GM12878 (cell line): ENCODE measurements at regions not wholly inside any gene's neighbourhood (a gene's known extent, or its start where the extent isn't known, plus 50 kb on each side); places are given as distances from the start of the nearest gene placed in this dataset.

Experiments used
- ATAC-seq: fragments of 200-7000 bp; cut with Tn5 transposase; 3 replicates; pipeline ENCODE4 v1.9.1; 2020; ENCODE audit warnings: mild to moderate bottlenecking, moderate library complexity
- BruUV-seq: library from RNA; stranded (reverse); fragments of 400-500 nt; replicated peaks from 2 replicates; lab custom pipeline; 2021; lab: Mats Ljungman, UMichigan
- CTCF ChIA-PET: fragments of 300-600 bp; sonication (Branson Sonifier 250); formaldehyde crosslinking; extraction: SDS; loops from one replicate; lab custom pipeline; 2021; ENCODE audit warnings: inconsistent platforms; lab: Yijun Ruan, JAX
- POLR2A ChIA-PET: fragments of 350-600 bp; formaldehyde crosslinking; extraction: SDS; loops from one replicate; lab custom pipeline; 2021; ENCODE audit warnings: inconsistent platforms; lab: Charles Lee
- RAD21 ChIA-PET: fragments of 300-600 bp; sonication (Branson Sonifier 250); formaldehyde crosslinking; loops from one replicate; lab custom pipeline; 2023; ENCODE audit warnings: antibody characterized with exemption; ENCODE audit not compliant: unreplicated experiment; lab: Charles Lee
- SMC1A ChIA-PET: fragments of 300-600 bp; sonication (Branson Sonifier 250); formaldehyde crosslinking; loops from one replicate; lab custom pipeline; 2023; ENCODE audit not compliant: unreplicated experiment, uncharacterized antibody; lab: Charles Lee
- DNase-seq: peaks from one replicate; pipeline ENCODE4 v3.0.0-alpha.2; 2011; ENCODE audit warnings: low read depth, low spot score
- FAIRE-seq: peaks from 3 replicates; lab custom pipeline; 2011; peaks lifted over from hg19 to GRCh38; lab: Jason Lieb, UNC
- H2AFZ ChIP-seq: 2 replicates; pipeline ENCODE4 v1.6.0; 2011; ENCODE audit warnings: low read depth, low read length, control low read depth; ENCODE audit not compliant: control insufficient read depth
- H3K27ac ChIP-seq: 2 replicates; pipeline ENCODE4 v1.5.1; 2011; ENCODE audit warnings: control low read depth; ENCODE audit not compliant: control insufficient read depth, insufficient read depth
- H3K27me3 ChIP-seq, 2 experiments: replicated peaks in 1 of 2; 2 replicates each; pipeline versions ENCODE4 v1.6.0 to v1.6.1; 2011; ENCODE audit warnings: low read length in 1 of 2; ENCODE audit not compliant: control insufficient read depth in 2 of 2, insufficient read depth in 2 of 2
- H3K36me3 ChIP-seq, 2 experiments: 2 replicates each; pipeline ENCODE4 v1.5.1; 2011; ENCODE audit warnings: low read length in 1 of 2; ENCODE audit not compliant: control insufficient read depth in 2 of 2, insufficient read depth in 2 of 2
- H3K4me1 ChIP-seq: 2 replicates; pipeline ENCODE4 v1.6.1; 2011; ENCODE audit warnings: mild to moderate bottlenecking, low read length, moderate library complexity, mixed read lengths; ENCODE audit not compliant: control insufficient read depth, insufficient read depth
- H3K4me2 ChIP-seq: 2 replicates; pipeline ENCODE4 v1.6.0; 2011; ENCODE audit warnings: control low read depth; ENCODE audit not compliant: control insufficient read depth, insufficient read depth
- H3K4me3 ChIP-seq: fragments of 200-600 bp; sonication (generic); 2 replicates; pipeline ENCODE4 v1.5.1; 2016
- H3K79me2 ChIP-seq: 2 replicates; pipeline ENCODE4 v1.6.0; 2011; ENCODE audit warnings: low read length; ENCODE audit not compliant: control insufficient read depth, insufficient read depth
- H3K9ac ChIP-seq: 2 replicates; pipeline ENCODE4 v1.8.0; 2011; ENCODE audit warnings: low read length, control low read depth, mixed read lengths; ENCODE audit not compliant: control insufficient read depth, insufficient read depth
- H3K9me3 ChIP-seq: replicated peaks from 3 replicates; pipeline ENCODE4 v1.5.1; 2011; ENCODE audit warnings: mild to moderate bottlenecking, low read length; ENCODE audit not compliant: control insufficient read depth, insufficient read depth
- H4K20me1 ChIP-seq: 2 replicates; pipeline ENCODE4 v1.6.0; 2011; ENCODE audit not compliant: control insufficient read depth, insufficient read depth
- BACH1 ChIP-seq: fragments of 450-650 bp; IDR thresholded peaks from 2 replicates; pipeline ENCODE4 v1.6.1; 2017; ENCODE audit warnings: mild to moderate bottlenecking, borderline replicate concordance
- BMI1 ChIP-seq: fragments of 450-650 bp; IDR thresholded peaks from 2 replicates; pipeline ENCODE4 v1.6.1; 2016; ENCODE audit warnings: mild to moderate bottlenecking, moderate library complexity, borderline replicate concordance
- CEBPZ ChIP-seq: fragments of 150-350 bp; IDR thresholded peaks from 2 replicates; pipeline ENCODE4 v1.6.1; 2016; ENCODE audit warnings: low read depth, low read length
- ESRRA ChIP-seq: IDR thresholded peaks from 2 replicates; pipeline ENCODE4 v1.6.1; 2012; ENCODE audit warnings: mild to moderate bottlenecking, low read length, improper control_type of control experiment
- ETV6 ChIP-seq, 2 experiments: fragments of 450-650 bp in 1 of 2; IDR thresholded peaks in 1 of 2; conservative IDR thresholded peaks in 1 of 2; 2 replicates each; pipeline ENCODE4 v1.6.1; 2014; ENCODE audit warnings: antibody characterized with exemption in 1 of 2, borderline replicate concordance in 1 of 2, low read depth in 1 of 2, mild to moderate bottlenecking in 1 of 2, moderate library complexity in 1 of 2
- FOXK2 ChIP-seq: fragments of 450-650 bp; IDR thresholded peaks from 2 replicates; pipeline ENCODE4 v1.6.1; 2017; ENCODE audit warnings: mild to moderate bottlenecking, moderate library complexity
- NRF1 ChIP-seq: conservative IDR thresholded peaks from 2 replicates; pipeline ENCODE4 v1.6.1; 2011; ENCODE audit warnings: mild to moderate bottlenecking, low read depth, low read length, improper control_type of control experiment
- POLR2AphosphoS5 ChIP-seq: IDR thresholded peaks from 2 replicates; pipeline ENCODE4 v1.6.1; 2011; ENCODE audit warnings: mild to moderate bottlenecking, low read length, inconsistent platforms
- POU2F2 ChIP-seq: IDR thresholded peaks from 3 replicates; pipeline ENCODE4 v1.6.1; 2011; ENCODE audit warnings: low read depth, mild to moderate bottlenecking, low read length, borderline replicate concordance
- SMC3 ChIP-seq: IDR thresholded peaks from 2 replicates; pipeline ENCODE4 v1.6.1; 2011; ENCODE audit warnings: low read length, improper control_type of control experiment, borderline replicate concordance
- SREBF2 ChIP-seq: IDR thresholded peaks from 2 replicates; pipeline ENCODE4 v1.6.1; 2012; ENCODE audit warnings: mild to moderate bottlenecking, low read length
- SRF ChIP-seq, 2 experiments: IDR thresholded peaks; 2 replicates each; pipeline ENCODE4 v1.6.1; 2011; ENCODE audit warnings: low read depth in 2 of 2, low read length in 2 of 2, mild to moderate bottlenecking in 1 of 2, moderate library complexity in 1 of 2
- ZNF207 ChIP-seq: fragments of 450-650 bp; IDR thresholded peaks from 2 replicates; pipeline ENCODE4 v1.6.1; 2014; ENCODE audit warnings: antibody characterized with exemption, mild to moderate bottlenecking, borderline replicate concordance
- ZNF622 ChIP-seq: fragments of 450-650 bp; IDR thresholded peaks from 2 replicates; pipeline ENCODE4 v1.6.1; 2017; ENCODE audit warnings: mild to moderate bottlenecking, inconsistent platforms
- WGBS: methylation state at CpG from one replicate; pipeline ENCODE4 v1.1.6; 2016; ENCODE audit warnings: low lambda C conversion rate; ENCODE audit not compliant: insufficient replicate concordance, insufficient coverage; ENCODE audit errors: missing lambda C conversion rate; 5-methylcytosine and 5-hydroxymethylcytosine counted together
- in situ Hi-C: fragments of 300-500 bp; cut with MboI; formaldehyde crosslinking; loops from 9 replicates; pipeline ENCODE4 v1.14.3; 2018; ENCODE audit warnings: mixed read lengths
- intact Hi-C: fragments of 100-400 bp; cut with micrococcal nuclease; formaldehyde crosslinking; loops from one replicate; pipeline ENCODE4 v1.14.2; 2022; ENCODE audit not compliant: unreplicated experiment
- TF ChIP-seq, protein P1 (sequence below): fragments of 450-650 bp; IDR thresholded peaks from 2 replicates; pipeline ENCODE4 v1.6.1; 2017; ENCODE audit warnings: antibody characterized with exemption, mild to moderate bottlenecking, moderate library complexity
- TF ChIP-seq, protein P2 (sequence below): IDR thresholded peaks from 2 replicates; pipeline ENCODE4 v1.6.1; 2011; ENCODE audit warnings: low read depth, low read length, improper control_type of control experiment, borderline replicate concordance
- TF ChIP-seq, protein P3 (sequence below): IDR thresholded peaks from 2 replicates; pipeline ENCODE4 v1.6.1; 2012; ENCODE audit warnings: low read depth, low read length, improper control_type of control experiment

DNA sequence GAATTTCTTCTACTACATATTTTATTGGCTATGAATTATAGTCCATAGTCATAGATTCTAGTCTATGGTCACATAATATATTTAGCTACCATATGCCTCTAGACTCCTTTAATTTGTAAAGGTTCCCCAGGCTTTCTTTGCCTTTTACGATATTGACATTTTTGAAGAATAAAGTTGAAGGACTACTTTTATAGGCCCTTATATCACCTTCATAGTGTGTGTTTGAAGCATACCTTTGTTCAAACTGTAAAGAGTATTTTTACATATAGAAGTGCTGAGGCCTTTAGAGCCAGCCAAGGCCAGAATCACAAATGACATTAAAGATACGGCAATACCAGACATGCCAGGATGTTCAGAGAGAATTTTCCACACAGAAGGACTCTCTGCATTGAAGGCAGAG is 147.0 kb downstream of the GABRG2 start:
- no peak overlapping the region for H3K4me3 ChIP-seq
- in situ Hi-C loops (no loop called here), intact Hi-C loops (no loop called here)
- POLR2A ChIA-PET: no interaction called here
- no peak overlapping the region for H3K4me2 ChIP-seq
- no peaks in the 10 kb centered on the region for H3K27me3 ChIP-seq
- no peaks in the 10 kb centered on the region for H3K79me2 ChIP-seq
- no peak overlapping the region for H3K9ac ChIP-seq
- no peak overlapping the region for H3K27ac ChIP-seq
- H3K4me1 ChIP-seq: no peaks in the 10 kb centered on the region
- no peaks in the 10 kb centered on the region for H3K9me3 ChIP-seq
- DNase-seq (no peak), FAIRE-seq (no peak), ATAC-seq (no peak)
- no peaks in the 10 kb centered on the region for H4K20me1 ChIP-seq
- WGBS: 31% methylated on average over 2 of the region's 2 CpGs
- BruUV-seq: no TSS peak
- SMC1A ChIA-PET: no interaction called here
- no peaks in the 10 kb centered on the region for H3K36me3 ChIP-seq
- no peak overlapping the region for H2AFZ ChIP-seq
- CTCF ChIA-PET: no interaction called here
- RAD21 ChIA-PET: no interaction called here
- no peak for TF ChIP-seq ZNF622
- no peak for TF ChIP-seq SRF (IDR thresholded peaks at IDR 0.05; ENCODE audit: low read depth in 2 of 2, low read length in 2 of 2)
- TF ChIP-seq, protein P1, sequence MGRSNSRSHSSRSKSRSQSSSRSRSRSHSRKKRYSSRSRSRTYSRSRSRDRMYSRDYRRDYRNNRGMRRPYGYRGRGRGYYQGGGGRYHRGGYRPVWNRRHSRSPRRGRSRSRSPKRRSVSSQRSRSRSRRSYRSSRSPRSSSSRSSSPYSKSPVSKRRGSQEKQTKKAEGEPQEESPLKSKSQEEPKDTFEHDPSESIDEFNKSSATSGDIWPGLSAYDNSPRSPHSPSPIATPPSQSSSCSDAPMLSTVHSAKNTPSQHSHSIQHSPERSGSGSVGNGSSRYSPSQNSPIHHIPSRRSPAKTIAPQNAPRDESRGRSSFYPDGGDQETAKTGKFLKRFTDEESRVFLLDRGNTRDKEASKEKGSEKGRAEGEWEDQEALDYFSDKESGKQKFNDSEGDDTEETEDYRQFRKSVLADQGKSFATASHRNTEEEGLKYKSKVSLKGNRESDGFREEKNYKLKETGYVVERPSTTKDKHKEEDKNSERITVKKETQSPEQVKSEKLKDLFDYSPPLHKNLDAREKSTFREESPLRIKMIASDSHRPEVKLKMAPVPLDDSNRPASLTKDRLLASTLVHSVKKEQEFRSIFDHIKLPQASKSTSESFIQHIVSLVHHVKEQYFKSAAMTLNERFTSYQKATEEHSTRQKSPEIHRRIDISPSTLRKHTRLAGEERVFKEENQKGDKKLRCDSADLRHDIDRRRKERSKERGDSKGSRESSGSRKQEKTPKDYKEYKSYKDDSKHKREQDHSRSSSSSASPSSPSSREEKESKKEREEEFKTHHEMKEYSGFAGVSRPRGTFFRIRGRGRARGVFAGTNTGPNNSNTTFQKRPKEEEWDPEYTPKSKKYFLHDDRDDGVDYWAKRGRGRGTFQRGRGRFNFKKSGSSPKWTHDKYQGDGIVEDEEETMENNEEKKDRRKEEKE: no peak
- TF ChIP-seq, protein P2, sequence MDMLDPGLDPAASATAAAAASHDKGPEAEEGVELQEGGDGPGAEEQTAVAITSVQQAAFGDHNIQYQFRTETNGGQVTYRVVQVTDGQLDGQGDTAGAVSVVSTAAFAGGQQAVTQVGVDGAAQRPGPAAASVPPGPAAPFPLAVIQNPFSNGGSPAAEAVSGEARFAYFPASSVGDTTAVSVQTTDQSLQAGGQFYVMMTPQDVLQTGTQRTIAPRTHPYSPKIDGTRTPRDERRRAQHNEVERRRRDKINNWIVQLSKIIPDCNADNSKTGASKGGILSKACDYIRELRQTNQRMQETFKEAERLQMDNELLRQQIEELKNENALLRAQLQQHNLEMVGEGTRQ: no peak
- TF ChIP-seq SREBF2: no peak
- TF ChIP-seq SMC3: no peak
- TF ChIP-seq POU2F2: no peak
- TF ChIP-seq CEBPZ: no peak
- TF ChIP-seq POLR2AphosphoS5: no peak
- TF ChIP-seq BACH1: no peak
- TF ChIP-seq ETV6 (conservative IDR thresholded peaks at IDR 0.05 in 1 of 2, IDR thresholded peaks at IDR 0.05 in 1 of 2; ENCODE audit: borderline replicate concordance in 1 of 2, low read depth in 1 of 2): no peak
- TF ChIP-seq, protein P3, sequence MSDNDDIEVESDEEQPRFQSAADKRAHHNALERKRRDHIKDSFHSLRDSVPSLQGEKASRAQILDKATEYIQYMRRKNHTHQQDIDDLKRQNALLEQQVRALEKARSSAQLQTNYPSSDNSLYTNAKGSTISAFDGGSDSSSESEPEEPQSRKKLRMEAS: no peak
- no peak for TF ChIP-seq ZNF207
- TF ChIP-seq FOXK2: no peak
- no peak for TF ChIP-seq ESRRA
- TF ChIP-seq BMI1: no peak
- TF ChIP-seq NRF1: no peak
